Body of pancreas (tissue), 4 donors: ENCODE measurements at regions not wholly inside any gene's neighbourhood (a gene's known extent, or its start where the extent isn't known, plus 50 kb on each side); places are given as distances from the start of the nearest gene placed in this dataset.

Experiments used
- POLR2A ChIP-seq, 3 donors: fragments of 450-650 bp; IDR thresholded peaks; one replicate each; pipeline ENCODE4 v1.6.1; 2016; ENCODE audit warnings: antibody characterized with exemption in 3 of 3, mild to moderate bottlenecking in 2 of 3
- TF ChIP-seq, protein P1 (sequence below), 7 experiments: fragments of 450-650 bp in 4 of 7; fragments of 200-600 bp in 3 of 7; sonication (generic) in 3 of 7; IDR thresholded peaks; one replicate each; pipeline ENCODE4 v1.5.1; 2016 to 2019; ENCODE audit warnings: antibody characterized with exemption in 7 of 7

DNA sequence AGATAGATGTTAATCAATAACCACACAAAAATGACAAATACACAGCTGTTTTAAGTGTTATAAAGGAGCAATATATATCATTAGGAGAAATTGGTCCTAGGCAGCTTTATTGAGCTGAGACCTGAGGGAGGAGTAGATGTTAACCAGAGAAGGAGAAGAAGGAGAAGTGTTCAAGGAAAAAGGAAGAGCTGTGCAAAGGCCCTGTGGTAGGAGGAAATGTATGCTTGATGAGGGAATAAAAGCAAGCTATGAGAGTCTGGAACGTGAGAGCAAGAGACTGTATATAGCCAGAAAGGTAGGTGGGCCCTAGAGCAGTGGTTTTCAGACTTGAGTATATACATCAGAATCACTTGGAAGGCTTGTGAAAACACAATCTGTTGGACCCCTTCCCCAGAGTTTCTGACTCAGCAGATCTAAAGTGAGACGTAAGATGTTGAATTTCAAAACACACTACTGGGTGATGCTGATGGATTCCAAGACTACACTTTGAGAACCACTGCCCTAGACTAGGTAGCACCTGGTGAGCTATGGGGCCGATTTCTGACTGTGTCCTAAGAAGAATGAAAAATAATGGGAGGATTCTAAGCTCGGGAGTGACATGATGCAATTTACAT, 342.3 kb upstream of the ADAMTS9 start:
- no peak for TF ChIP-seq POLR2A (IDR thresholded peaks at IDR 0.05)
- TF ChIP-seq, protein P1, sequence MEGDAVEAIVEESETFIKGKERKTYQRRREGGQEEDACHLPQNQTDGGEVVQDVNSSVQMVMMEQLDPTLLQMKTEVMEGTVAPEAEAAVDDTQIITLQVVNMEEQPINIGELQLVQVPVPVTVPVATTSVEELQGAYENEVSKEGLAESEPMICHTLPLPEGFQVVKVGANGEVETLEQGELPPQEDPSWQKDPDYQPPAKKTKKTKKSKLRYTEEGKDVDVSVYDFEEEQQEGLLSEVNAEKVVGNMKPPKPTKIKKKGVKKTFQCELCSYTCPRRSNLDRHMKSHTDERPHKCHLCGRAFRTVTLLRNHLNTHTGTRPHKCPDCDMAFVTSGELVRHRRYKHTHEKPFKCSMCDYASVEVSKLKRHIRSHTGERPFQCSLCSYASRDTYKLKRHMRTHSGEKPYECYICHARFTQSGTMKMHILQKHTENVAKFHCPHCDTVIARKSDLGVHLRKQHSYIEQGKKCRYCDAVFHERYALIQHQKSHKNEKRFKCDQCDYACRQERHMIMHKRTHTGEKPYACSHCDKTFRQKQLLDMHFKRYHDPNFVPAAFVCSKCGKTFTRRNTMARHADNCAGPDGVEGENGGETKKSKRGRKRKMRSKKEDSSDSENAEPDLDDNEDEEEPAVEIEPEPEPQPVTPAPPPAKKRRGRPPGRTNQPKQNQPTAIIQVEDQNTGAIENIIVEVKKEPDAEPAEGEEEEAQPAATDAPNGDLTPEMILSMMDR (IDR thresholded peaks at IDR 0.05): no peak
